RWPE1 (cell line): ENCODE measurements at regions not wholly inside any gene's neighbourhood (a gene's known extent, or its start where the extent isn't known, plus 50 kb on each side); places are given as distances from the start of the nearest gene placed in this dataset.

Source experiments
- CTCF ChIA-PET: fragments of 350-600 bp; sonication (Branson Sonifier 250); formaldehyde crosslinking; extraction: SDS; loops from one replicate; lab custom pipeline; 2021; lab: Yijun Ruan, JAX
- POLR2A ChIA-PET: fragments of 400-600 bp; formaldehyde crosslinking; extraction: SDS; loops from one replicate; lab custom pipeline; 2020; ENCODE audit warnings: antibody characterized with exemption; ENCODE audit not compliant: low non-redundant PET; lab: Yijun Ruan, JAX
- DNase-seq: peaks from one replicate; pipeline ENCODE4 v3.0.0; 2012; ENCODE audit warnings: low spot score
- H3K27ac ChIP-seq: fragments of 450-650 bp; 2 replicates; pipeline ENCODE4 v1.5.1; 2017
- TF ChIP-seq, protein P1 (sequence below): fragments of 450-650 bp; conservative IDR thresholded peaks from 2 replicates; pipeline ENCODE4 v1.5.1; 2017; ENCODE audit warnings: low read depth, mild to moderate bottlenecking

DNA sequence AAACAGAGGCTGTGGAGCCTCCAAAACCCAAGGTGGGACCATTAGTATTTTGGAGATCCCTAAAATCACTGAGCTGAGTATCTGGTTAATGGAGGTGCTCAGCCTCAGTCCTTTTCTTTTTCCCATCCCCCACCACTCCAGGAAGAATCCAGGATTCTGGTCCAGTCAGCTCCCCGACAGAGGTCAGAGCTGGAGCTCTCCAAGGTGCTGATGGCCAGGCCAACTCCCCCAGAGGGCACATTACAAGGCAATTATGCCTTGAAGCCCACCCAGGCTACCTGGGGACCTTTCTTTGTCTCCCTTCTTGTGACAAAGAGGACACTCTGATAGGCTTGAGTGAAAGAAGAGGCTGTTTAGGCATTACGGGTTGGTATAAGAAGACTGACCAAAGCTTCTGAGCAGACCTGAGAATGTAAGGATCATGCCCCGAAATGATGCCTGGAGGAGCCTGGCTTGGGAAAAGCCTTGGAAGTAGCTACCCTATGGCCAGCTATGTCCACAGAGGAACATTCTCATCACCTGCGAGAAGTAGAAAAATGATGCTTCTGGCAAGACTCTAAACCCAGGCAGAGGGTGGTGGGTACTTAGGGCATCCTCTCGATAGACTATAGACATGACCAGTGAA lies 102.5 kb upstream of the LDAH start:
- CTCF ChIA-PET = no interaction called here
- POLR2A ChIA-PET = no interaction called here
- TF ChIP-seq, protein P1, sequence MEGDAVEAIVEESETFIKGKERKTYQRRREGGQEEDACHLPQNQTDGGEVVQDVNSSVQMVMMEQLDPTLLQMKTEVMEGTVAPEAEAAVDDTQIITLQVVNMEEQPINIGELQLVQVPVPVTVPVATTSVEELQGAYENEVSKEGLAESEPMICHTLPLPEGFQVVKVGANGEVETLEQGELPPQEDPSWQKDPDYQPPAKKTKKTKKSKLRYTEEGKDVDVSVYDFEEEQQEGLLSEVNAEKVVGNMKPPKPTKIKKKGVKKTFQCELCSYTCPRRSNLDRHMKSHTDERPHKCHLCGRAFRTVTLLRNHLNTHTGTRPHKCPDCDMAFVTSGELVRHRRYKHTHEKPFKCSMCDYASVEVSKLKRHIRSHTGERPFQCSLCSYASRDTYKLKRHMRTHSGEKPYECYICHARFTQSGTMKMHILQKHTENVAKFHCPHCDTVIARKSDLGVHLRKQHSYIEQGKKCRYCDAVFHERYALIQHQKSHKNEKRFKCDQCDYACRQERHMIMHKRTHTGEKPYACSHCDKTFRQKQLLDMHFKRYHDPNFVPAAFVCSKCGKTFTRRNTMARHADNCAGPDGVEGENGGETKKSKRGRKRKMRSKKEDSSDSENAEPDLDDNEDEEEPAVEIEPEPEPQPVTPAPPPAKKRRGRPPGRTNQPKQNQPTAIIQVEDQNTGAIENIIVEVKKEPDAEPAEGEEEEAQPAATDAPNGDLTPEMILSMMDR = no peak
- H3K27ac ChIP-seq = no peak overlapping the region
- DNase-seq = peak; percentile 25

GRCh38 chr2:20919297-20919800 lies 96.4 kb upstream of the LDAH start:
- TF ChIP-seq, protein P1 = no peak
- H3K27ac ChIP-seq = peak overlapping the region; percentile 95
- DNase-seq = no peak
- CTCF ChIA-PET = no interaction called here
- POLR2A ChIA-PET = no interaction called here

- DNase-seq = peak; percentile 54
- ChIA-PET CTCF (interaction anchor here (0.9 kb wide), 1 partner anchor 136 kb away, joined by 4 read pairs; no protein-coding TSS in a partner anchor), POLR2A (no interaction called here)
- TF ChIP-seq, protein P1 = no peak
- H3K27ac ChIP-seq = peak overlapping the region; percentile 95
Measured at GRCh38 chr2:20917719-20918572, 95.0 kb upstream of the LDAH start.

- DNase-seq = no peak
- POLR2A ChIA-PET = no interaction called here
- TF ChIP-seq, protein P1 = no peak
- H3K27ac ChIP-seq = peak overlapping the region; percentile 95
- CTCF ChIA-PET = interaction anchor here (0.6 to 0.9 kb wide), 2 partner anchors 46 to 136 kb away, joined by 3 to 4 read pairs; no protein-coding TSS in a partner anchor
Measured at GRCh38 chr2:20917287-20917660, 94.4 kb upstream of the LDAH start.

DNA sequence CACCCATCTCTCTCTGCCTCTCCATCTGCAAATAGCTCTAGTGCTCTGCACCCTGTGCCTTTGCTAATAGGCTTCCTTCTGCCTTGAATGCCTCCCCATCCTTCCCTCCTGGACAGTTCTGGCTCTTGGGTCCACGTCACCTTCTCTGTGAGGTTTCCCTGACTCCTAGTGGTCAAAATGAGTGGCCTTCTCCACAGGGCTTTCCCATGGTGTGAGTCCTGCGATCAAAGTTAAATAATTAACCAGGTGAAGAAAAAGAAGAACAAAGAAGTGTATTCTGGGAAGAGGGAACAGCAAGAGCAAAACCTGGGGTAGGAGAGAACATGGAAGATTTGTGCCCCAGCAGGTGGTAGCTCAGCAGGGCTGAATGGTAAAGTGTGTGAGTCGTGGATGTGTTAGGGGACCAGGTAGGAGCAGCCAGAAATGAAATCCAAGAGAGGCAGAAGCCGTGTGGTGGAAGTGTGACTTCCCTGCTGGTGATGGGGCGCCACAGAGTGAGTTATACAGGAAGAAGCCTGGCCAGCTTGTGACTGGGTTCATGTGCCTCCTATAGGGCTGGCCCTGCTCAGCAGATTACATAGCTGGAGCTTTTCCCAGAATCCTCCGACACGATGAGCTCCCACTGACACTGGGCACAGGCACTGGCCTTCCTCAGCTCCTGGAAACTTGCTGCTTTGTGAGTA lies 93.8 kb upstream of the LDAH start:
- ChIA-PET POLR2A (interaction anchor here (0.5 kb wide), 1 partner anchor 94 kb away, joined by 3 read pairs; the partner anchor contains the start of gene LDAH), CTCF (interaction anchor here (0.6 to 0.9 kb wide), 2 partner anchors 46 to 135 kb away, joined by 3 to 4 read pairs; no protein-coding TSS in a partner anchor)
- peak overlapping the region; percentile 95 for H3K27ac ChIP-seq
- DNase-seq = no peak
- TF ChIP-seq, protein P1 = no peak

GRCh38 chr2:20915271-20915670 lies 92.4 kb upstream of the LDAH start:
- TF ChIP-seq, protein P1 = no peak
- ChIA-PET CTCF (no interaction called here), POLR2A (no interaction called here)
- peak overlapping the region; percentile 95; the same call in 1 of the 2 replicates for H3K27ac ChIP-seq
- DNase-seq = no peak
